ENCODE measurements at regions not wholly inside any gene's neighbourhood (a gene's known extent, or its start where the extent isn't known, plus 50 kb on each side); places are given as distances from the start of the nearest gene placed in this dataset.

DNA sequence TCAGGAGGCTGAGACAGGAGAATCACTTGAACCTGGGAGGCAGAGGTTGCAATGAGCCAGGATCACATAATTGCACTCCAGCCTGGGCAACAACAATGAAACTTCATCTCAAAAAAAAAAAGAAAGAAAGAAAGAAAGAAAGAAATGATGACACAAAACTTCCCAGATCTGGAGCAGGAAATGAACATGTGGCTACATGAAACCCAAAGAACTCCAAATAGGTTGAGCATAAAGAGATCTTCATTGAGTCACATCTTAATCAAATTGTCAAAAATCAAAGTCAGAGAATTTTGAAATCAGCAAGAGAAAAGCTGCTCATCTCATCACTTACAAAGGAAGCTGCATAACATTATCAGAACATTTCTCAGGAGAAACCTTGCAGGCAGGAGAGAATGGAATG lies 247.0 kb downstream of the IBTK start:
- DNase-seq (ENCODE audit: low read depth) = no peak
- Histone ChIP-seq H3K4me3 (ENCODE audit: low read depth, low read length) (no peak overlapping the region), H3K36me3 (ENCODE audit: control insufficient read depth, insufficient read depth, low read length) (no peaks in the 10 kb centered on the region), H3K27me3 (ENCODE audit: control insufficient read depth, insufficient read depth, low read length) (no peaks in the 10 kb centered on the region)
- TF ChIP-seq, protein P1, sequence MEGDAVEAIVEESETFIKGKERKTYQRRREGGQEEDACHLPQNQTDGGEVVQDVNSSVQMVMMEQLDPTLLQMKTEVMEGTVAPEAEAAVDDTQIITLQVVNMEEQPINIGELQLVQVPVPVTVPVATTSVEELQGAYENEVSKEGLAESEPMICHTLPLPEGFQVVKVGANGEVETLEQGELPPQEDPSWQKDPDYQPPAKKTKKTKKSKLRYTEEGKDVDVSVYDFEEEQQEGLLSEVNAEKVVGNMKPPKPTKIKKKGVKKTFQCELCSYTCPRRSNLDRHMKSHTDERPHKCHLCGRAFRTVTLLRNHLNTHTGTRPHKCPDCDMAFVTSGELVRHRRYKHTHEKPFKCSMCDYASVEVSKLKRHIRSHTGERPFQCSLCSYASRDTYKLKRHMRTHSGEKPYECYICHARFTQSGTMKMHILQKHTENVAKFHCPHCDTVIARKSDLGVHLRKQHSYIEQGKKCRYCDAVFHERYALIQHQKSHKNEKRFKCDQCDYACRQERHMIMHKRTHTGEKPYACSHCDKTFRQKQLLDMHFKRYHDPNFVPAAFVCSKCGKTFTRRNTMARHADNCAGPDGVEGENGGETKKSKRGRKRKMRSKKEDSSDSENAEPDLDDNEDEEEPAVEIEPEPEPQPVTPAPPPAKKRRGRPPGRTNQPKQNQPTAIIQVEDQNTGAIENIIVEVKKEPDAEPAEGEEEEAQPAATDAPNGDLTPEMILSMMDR (IDR thresholded peaks at IDR 0.05; ENCODE audit: insufficient read depth, low read length, poor library complexity, severe bottlenecking) = no peak

DNA sequence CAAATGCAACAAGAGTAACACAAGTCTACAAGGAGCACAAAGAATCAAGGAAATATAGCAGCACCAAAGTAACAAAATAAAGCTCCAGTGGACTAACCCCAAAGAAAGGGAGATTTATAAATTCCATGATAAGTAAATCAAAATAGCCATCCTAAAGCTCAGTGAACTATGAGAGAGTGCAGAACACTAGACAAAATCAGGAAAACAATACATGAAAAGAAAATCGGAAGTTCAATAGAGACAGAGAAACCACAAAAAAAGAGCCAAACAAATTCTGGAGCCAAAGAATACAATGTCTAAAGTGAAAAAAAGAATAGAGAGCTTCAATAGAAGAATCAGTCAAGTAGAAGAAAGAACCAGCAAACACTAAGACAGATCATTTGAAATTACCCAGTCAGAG lies 247.3 kb upstream of the TENT5A start:
- Histone ChIP-seq H3K4me3 (ENCODE audit: low read depth, low read length) (no peak overlapping the region), H3K27me3 (ENCODE audit: control insufficient read depth, insufficient read depth, low read length) (no peaks in the 10 kb centered on the region), H3K36me3 (ENCODE audit: control insufficient read depth, insufficient read depth, low read length) (no peaks in the 10 kb centered on the region)
- no peak for DNase-seq (ENCODE audit: low read depth)
- TF ChIP-seq, protein P1 (IDR thresholded peaks at IDR 0.05; ENCODE audit: insufficient read depth, low read length, poor library complexity, severe bottlenecking) = no peak

DNA sequence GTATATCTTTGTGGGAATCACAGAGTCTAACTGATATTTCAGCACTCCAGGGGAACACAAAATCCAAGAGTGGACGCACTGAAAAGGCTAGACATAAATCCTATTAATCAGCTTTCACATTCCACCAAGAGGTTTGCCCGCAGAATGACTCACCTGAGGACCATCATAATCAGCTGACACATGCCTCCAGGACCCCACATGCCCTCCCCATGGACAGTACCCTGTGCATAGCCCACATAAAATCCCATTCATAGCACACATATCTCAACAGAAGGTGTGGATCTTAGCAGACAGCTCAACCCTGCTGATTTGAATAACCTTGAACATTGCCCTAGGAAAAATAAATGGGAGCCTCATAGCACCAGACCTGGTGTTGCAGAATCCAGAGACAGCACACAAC lies 246.8 kb upstream of the TENT5A start:
- no peak for DNase-seq (ENCODE audit: low read depth)
- H3K27me3 ChIP-seq (ENCODE audit: control insufficient read depth, insufficient read depth, low read length) = no peaks in the 10 kb centered on the region
- H3K4me3 ChIP-seq (ENCODE audit: low read depth, low read length) = no peak overlapping the region
- TF ChIP-seq, protein P1 (IDR thresholded peaks at IDR 0.05; ENCODE audit: insufficient read depth, low read length, poor library complexity, severe bottlenecking) = no peak
- no peaks in the 10 kb centered on the region for H3K36me3 ChIP-seq (ENCODE audit: control insufficient read depth, insufficient read depth, low read length)

DNA sequence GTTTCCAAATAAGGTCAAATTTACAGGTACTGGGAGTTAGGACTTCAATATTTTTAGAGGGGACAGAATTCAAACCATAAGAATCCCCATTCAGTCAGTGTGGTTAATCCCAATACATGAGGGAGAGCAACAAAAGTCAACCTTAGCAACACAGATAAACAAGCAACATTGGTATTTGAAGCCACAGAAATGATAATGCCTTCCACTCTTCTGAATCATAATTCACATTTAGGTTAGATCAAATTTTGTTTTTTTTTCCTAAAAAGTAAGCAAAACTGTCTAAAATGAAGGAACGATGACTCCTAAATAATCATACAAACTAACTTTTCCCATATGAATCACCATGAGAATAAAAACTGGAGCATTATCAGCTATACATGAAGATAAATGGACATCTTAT lies 246.0 kb upstream of the TENT5A start:
- DNase-seq (ENCODE audit: low read depth) = no peak
- Histone ChIP-seq H3K36me3 (ENCODE audit: control insufficient read depth, insufficient read depth, low read length) (no peaks in the 10 kb centered on the region), H3K27me3 (ENCODE audit: control insufficient read depth, insufficient read depth, low read length) (no peaks in the 10 kb centered on the region), H3K4me3 (ENCODE audit: low read depth, low read length) (no peak overlapping the region)
- TF ChIP-seq, protein P1 (IDR thresholded peaks at IDR 0.05; ENCODE audit: insufficient read depth, low read length, poor library complexity, severe bottlenecking) = no peak

DNA sequence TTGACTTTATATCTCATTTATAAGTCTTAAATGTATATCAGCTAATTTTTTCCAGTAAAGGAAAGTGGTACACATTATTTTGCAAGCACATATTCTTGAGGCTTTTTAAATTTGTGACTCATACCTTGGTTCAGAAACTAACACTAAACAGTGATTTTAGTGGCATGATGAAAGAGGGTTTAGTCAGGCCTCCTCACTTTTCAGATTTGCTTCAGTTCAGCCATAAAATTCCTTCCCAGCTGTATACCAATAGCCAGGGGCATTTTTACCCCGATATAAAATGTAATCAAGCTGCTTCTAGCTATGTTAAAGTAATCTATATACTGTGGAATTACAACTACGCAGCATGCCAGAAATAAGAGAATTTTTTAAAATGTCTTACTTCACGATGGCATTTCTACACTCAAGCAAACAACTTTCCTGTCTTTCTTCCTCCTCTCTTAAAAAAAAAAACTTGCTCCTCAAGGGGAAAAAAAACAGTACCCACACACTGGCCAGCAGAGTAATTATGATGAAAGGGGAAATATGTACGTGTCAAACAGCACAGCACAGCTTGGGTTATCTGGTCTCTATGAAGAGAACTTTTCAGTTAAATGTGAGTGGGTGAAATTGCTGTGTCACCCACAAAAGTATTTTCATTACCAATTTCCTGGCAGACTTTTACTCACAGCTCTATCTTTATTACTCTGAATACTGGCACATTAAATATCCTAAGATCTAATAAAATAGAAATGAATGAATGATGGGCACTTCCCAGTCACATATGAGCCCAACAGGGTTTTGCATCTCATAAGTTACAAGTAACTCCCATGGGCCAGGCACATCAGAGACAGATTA lies 244.8 kb upstream of the TENT5A start:
- no peak overlapping the region for H3K4me3 ChIP-seq (ENCODE audit: low read depth, low read length)
- TF ChIP-seq, protein P1 (IDR thresholded peaks at IDR 0.05; ENCODE audit: insufficient read depth, low read length, poor library complexity, severe bottlenecking) = no peak
- peak; percentile 62 for DNase-seq (ENCODE audit: low read depth)
- no peaks in the 10 kb centered on the region for H3K27me3 ChIP-seq (ENCODE audit: control insufficient read depth, insufficient read depth, low read length)
- no peaks in the 10 kb centered on the region for H3K36me3 ChIP-seq (ENCODE audit: control insufficient read depth, insufficient read depth, low read length)

DNA sequence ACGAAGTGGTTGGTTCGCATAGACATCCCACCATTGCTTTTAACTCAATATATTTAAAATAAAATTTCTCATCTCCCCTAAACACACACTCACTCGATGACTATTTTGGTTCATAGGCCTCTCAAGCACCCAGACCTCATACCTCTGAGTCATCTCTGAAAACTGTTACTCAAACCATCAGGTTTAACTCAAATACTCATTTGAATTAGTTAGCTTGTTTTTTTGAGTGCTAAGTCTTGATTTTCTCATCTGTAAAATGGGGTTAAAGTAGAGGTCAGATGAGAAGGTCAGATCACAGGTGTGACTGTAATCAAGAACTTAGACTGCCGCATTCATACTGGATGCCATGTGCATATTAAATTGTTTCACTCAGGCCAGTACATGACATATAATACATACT lies 243.9 kb upstream of the TENT5A start:
- Histone ChIP-seq H3K36me3 (ENCODE audit: control insufficient read depth, insufficient read depth, low read length) (no peaks in the 10 kb centered on the region), H3K4me3 (ENCODE audit: low read depth, low read length) (no peak overlapping the region), H3K27me3 (ENCODE audit: control insufficient read depth, insufficient read depth, low read length) (no peaks in the 10 kb centered on the region)
- TF ChIP-seq, protein P1 (IDR thresholded peaks at IDR 0.05; ENCODE audit: insufficient read depth, low read length, poor library complexity, severe bottlenecking) = no peak
- DNase-seq (ENCODE audit: low read depth) = no peak
